ENCODE measurements at regions not wholly inside any gene's neighbourhood (a gene's known extent, or its start where the extent isn't known, plus 50 kb on each side); places are given as distances from the start of the nearest gene placed in this dataset.

DNA sequence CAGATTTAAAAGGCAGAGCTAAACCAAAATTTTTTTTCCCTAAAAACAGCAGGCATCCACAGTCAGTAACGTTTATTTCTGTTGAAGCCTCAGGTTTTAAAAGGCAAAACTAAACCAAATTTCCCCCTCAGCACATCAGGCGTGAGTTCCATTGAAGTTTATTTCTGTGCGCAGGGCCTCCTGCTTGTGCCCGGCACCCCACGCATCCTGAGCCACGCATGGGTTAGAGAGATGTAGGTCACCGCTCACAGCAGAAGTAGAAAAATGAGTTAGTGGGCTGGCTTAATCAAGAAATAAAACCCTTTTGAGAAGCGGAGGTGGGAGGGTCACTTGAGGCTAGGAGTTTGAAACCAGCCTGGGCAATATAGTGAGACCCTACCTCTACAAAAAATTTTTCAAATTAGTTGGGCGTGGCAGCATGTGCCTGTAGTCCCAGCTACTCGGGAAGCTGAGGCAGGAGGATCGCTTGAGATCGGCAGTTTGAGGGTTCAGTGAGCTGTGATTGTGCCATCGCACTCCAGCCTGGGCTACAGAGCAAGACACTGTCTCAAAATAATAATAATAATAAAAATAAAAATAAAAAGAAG lies 75.6 kb upstream of the SPIN1 start:
- WGBS, 4 donors = 88 to 93% (median 89%) methylated on average over 13 of the region's 13 CpGs
- H3K27ac ChIP-seq = no peak overlapping the region
- H3K9me3 ChIP-seq = no peaks in the 10 kb centered on the region
- intact Hi-C loops (cut with DNase I) = no loop called here
- TF ChIP-seq POLR2A (IDR thresholded peaks at IDR 0.05) = no peak
- TF ChIP-seq, protein P1, sequence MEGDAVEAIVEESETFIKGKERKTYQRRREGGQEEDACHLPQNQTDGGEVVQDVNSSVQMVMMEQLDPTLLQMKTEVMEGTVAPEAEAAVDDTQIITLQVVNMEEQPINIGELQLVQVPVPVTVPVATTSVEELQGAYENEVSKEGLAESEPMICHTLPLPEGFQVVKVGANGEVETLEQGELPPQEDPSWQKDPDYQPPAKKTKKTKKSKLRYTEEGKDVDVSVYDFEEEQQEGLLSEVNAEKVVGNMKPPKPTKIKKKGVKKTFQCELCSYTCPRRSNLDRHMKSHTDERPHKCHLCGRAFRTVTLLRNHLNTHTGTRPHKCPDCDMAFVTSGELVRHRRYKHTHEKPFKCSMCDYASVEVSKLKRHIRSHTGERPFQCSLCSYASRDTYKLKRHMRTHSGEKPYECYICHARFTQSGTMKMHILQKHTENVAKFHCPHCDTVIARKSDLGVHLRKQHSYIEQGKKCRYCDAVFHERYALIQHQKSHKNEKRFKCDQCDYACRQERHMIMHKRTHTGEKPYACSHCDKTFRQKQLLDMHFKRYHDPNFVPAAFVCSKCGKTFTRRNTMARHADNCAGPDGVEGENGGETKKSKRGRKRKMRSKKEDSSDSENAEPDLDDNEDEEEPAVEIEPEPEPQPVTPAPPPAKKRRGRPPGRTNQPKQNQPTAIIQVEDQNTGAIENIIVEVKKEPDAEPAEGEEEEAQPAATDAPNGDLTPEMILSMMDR (IDR thresholded peaks at IDR 0.05) = no peak
- H3K4me3 ChIP-seq = no peak overlapping the region
- H3K36me3 ChIP-seq = no peaks in the 10 kb centered on the region
- H3K4me1 ChIP-seq = peaks cover 0 to 10% (median 0%) of the 10 kb centered on the region in 12 donors
- ATAC-seq = no peak
- no peak for DNase-seq
- no peaks in the 10 kb centered on the region for H3K27me3 ChIP-seq

DNA sequence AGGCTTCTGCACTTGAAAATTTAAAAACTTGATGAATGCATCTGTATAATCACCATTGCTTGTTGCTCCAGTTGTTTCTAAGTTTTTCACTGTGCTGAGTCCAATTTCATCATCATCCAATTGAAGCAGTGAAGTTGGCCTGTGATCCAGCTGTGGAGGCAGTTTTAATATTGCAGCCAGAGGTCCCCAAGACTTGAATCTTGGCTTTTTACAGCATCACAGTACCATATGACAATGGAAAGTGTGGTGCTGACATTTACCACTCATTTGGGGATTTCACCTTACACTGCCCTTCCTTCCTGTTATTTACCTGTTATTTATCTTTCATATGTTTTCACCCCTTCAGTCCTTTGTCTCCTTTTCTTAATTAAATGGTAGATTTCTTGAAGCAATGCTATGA lies 76.2 kb upstream of the SPIN1 start:
- Histone ChIP-seq H3K27me3 (no peaks in the 10 kb centered on the region), H3K27ac (no peak overlapping the region), H3K4me3 (no peak overlapping the region), H3K36me3 (no peaks in the 10 kb centered on the region), H3K9me3 (no peaks in the 10 kb centered on the region), H3K4me1 (peaks cover 0 to 10% (median 0%) of the 10 kb centered on the region in 12 donors)
- no peak for ATAC-seq
- intact Hi-C loops (cut with DNase I) = no loop called here
- no peak for DNase-seq
- TF ChIP-seq, protein P1 (IDR thresholded peaks at IDR 0.05) = no peak

DNA sequence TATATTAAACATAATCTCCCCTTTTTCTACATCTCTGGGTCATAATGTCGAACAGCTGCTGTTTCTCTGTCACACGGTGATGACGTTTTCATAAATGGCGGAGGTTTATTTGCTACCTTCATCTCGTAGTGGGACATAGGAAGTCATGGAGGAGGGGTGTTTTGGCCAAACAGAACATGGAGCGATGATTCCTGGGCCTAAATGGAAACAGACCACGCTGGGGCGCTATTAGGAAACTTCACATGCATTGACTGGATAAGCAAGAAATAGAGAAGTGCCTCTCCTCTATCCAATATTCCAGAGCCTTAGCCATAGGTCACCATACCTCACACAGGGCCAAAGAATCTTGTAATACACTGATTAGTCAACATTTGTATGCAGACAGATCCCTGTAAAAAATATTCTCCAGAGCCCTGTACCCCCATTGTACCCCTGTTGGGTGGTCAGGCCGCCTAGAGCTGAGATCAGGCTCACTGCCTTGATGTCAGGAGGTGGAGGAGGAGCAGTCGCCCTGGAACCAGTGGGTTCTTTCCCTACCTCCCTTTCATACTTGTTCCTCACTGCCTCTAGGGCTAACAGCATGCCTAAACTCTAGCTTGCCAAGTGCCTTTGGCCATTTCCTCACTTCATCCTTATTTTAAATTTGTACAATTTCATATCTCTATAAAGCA lies 77.8 kb upstream of the SPIN1 start:
- Histone ChIP-seq H3K27ac (no peak overlapping the region), H3K4me1 (peaks cover 0 to 10% (median 0%) of the 10 kb centered on the region in 12 donors), H3K9me3 (no peaks in the 10 kb centered on the region), H3K36me3 (no peaks in the 10 kb centered on the region), H3K4me3 (peak overlapping the region in 1 of 12 donors; percentile 5), H3K27me3 (no peaks in the 10 kb centered on the region)
- WGBS, 4 donors = 72 to 75% (median 73%) methylated on average over 10 of the region's 10 CpGs
- no peak for DNase-seq
- no peak for ATAC-seq
- intact Hi-C loops (cut with DNase I) = no loop called here
- no peak for TF ChIP-seq POLR2A (IDR thresholded peaks at IDR 0.05)
- TF ChIP-seq, protein P1 (IDR thresholded peaks at IDR 0.05) = no peak

DNA sequence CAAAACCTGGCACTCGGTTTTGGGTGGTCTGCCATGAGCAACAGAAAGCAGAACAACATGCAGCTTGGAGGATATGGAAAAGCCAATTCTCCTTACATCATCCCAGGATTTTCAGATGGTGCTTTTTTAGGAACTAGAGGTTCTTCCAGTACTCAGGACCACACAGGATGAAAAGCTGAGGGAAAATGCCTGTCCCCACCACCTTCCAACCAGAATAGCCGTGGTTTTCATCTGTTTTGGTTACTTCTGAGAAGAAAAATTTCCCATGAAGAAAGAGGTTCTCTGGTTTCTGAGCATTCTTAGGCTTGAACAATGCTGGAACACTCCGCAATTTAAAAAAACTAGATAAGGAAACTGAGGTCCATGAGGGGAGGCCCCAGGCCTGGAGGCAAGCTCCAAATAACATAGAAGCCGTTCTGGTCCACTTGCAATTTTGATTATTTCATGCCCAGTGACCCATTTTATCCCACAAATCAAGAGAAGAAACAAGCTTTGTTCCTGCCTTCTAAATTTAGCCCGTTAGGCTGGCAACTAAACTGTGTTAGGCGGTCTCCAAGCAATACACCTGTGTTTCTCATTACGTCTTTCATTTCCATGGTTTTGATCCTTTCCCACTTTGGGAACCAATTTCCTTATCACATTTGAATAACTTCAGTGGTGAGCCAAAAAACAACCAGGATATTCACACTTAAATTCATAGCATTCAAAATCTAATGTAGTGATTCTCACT lies 79.2 kb upstream of the SPIN1 start:
- H3K4me1 ChIP-seq = peaks cover 0 to 10% (median 0%) of the 10 kb centered on the region in 12 donors
- intact Hi-C loops (cut with DNase I) = no loop called here
- no peak overlapping the region for H3K4me3 ChIP-seq
- no peak overlapping the region for H3K27ac ChIP-seq
- no peaks in the 10 kb centered on the region for H3K27me3 ChIP-seq
- ATAC-seq = no peak
- H3K9me3 ChIP-seq = no peaks in the 10 kb centered on the region
- TF ChIP-seq, protein P1 (IDR thresholded peaks at IDR 0.05) = no peak
- TF ChIP-seq POLR2A (IDR thresholded peaks at IDR 0.05) = no peak
- no peaks in the 10 kb centered on the region for H3K36me3 ChIP-seq
- 46 to 60% (median 48%) methylated on average over 7 of the region's 7 CpGs for WGBS, 4 donors
- DNase-seq = no peak
